Colonic mucosa (tissue), 4 donors: ENCODE measurements at regions not wholly inside any gene's neighbourhood (a gene's known extent, or its start where the extent isn't known, plus 50 kb on each side); places are given as distances from the start of the nearest gene placed in this dataset.

Experiments used
- DNase-seq: peaks from one replicate; pipeline ENCODE4 v3.0.0-alpha.2; 2020
- H3K27ac ChIP-seq: fragments of 200-600 bp; one replicate; pipeline ENCODE4 v1.8.0; 2021
- H3K27me3 ChIP-seq: fragments of 200-600 bp; one replicate; pipeline ENCODE4 v1.8.0; 2021
- H3K36me3 ChIP-seq: fragments of 200-600 bp; one replicate; pipeline ENCODE4 v1.8.0; 2021
- H3K4me1 ChIP-seq: fragments of 200-600 bp; one replicate; pipeline ENCODE4 v1.8.0; 2021; ENCODE audit warnings: mild to moderate bottlenecking
- H3K4me3 ChIP-seq: fragments of 200-600 bp; one replicate; pipeline ENCODE4 v1.8.0; 2021
- H3K9ac ChIP-seq, 2 donors: one replicate each; pipeline ENCODE4 v1.7.0; 2013; ENCODE audit warnings: control low read depth in 2 of 2, low read depth in 2 of 2, low read length in 2 of 2
- H3K9me3 ChIP-seq: fragments of 200-600 bp; one replicate; pipeline ENCODE4 v1.8.0; 2021
- intact Hi-C: fragments of 100-400 bp; cut with DNase I; formaldehyde crosslinking; loops from one replicate; pipeline ENCODE4 v1.14.1; 2022
- TF ChIP-seq, protein P1 (sequence below): fragments of 200-600 bp; IDR thresholded peaks from one replicate; pipeline ENCODE4 v1.8.0; 2022; ENCODE audit warnings: antibody characterized with exemption, mild to moderate bottlenecking
- donor health status: healthy.
- donor health status: DM: no; HTN: no; CAD: no.
- donor health status: DM: no; HTN: no; CAD: no.

DNA sequence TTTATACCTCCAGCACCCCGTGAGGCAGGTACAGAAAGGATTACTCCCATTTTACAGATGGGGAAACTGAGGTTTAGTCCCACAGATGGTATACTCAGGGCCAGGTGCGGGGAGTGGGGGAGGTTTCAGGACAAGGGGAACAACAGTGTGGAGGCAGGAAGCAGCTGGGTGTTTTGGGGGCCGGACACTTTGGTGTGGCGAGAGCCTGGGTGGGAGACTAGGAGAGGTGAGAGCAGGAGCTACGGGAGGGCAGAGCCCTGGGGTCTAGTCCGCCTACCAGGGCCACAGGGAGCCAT is 61.7 kb downstream of the DIO3 start:
- intact Hi-C loops: no loop called here

DNA sequence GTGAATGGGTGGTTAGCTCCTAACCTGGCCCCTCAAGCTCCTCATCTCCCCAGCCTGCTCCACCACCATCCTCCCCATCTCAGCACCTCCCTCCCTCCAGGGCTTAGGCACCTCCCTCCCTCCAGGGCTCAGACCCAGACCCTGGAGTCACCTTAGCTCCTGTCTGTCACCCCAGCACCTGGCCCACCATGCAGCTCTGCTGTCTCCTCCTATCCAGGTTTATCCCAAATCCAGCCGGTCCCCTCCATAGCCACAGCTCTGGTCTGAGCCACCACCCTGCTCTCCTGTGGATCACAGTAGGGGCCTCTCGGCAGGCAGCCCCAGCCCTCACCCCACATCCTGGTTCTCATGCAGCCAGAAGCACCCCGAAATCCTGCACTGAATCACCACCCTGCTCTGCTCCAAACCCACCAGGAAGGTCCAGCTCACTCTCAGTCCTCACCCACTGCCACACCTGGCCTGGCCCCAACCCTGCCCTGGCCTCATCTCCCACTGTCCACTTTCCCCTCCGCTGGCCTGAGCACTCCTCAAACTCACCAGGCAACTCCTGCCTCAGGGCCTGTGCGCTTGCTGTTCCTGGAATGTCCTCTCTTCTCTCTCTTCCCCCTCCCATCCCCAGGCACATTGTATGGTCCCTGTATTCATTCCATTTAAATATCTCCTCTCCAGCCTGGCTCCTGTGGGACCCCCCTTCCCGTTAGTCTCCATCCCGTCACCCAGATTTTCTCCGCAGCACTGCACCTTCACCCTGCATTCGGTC is 62.6 kb downstream of the DIO3 start:
- H3K9me3 ChIP-seq: no peaks in the 10 kb centered on the region
- TF ChIP-seq, protein P1, sequence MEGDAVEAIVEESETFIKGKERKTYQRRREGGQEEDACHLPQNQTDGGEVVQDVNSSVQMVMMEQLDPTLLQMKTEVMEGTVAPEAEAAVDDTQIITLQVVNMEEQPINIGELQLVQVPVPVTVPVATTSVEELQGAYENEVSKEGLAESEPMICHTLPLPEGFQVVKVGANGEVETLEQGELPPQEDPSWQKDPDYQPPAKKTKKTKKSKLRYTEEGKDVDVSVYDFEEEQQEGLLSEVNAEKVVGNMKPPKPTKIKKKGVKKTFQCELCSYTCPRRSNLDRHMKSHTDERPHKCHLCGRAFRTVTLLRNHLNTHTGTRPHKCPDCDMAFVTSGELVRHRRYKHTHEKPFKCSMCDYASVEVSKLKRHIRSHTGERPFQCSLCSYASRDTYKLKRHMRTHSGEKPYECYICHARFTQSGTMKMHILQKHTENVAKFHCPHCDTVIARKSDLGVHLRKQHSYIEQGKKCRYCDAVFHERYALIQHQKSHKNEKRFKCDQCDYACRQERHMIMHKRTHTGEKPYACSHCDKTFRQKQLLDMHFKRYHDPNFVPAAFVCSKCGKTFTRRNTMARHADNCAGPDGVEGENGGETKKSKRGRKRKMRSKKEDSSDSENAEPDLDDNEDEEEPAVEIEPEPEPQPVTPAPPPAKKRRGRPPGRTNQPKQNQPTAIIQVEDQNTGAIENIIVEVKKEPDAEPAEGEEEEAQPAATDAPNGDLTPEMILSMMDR: no peak
- no peaks in the 10 kb centered on the region for H3K27me3 ChIP-seq
- DNase-seq: no peak
- H3K4me1 ChIP-seq: peaks cover 8% of the 10 kb centered on the region
- H3K4me3 ChIP-seq: no peak overlapping the region
- H3K27ac ChIP-seq: no peak overlapping the region
- no peak overlapping the region for H3K9ac ChIP-seq
- intact Hi-C loops: no loop called here
- H3K36me3 ChIP-seq: no peaks in the 10 kb centered on the region

More for the DNA sequence above, 61.7 kb downstream of the DIO3 start:
- H3K36me3 ChIP-seq: no peaks in the 10 kb centered on the region
- H3K9me3 ChIP-seq: no peaks in the 10 kb centered on the region
- no peaks in the 10 kb centered on the region for H3K4me1 ChIP-seq
- TF ChIP-seq, protein P1: no peak
- no peak overlapping the region for H3K27ac ChIP-seq
- H3K4me3 ChIP-seq: no peak overlapping the region
- DNase-seq: no peak
- no peaks in the 10 kb centered on the region for H3K27me3 ChIP-seq
- no peak overlapping the region for H3K9ac ChIP-seq

DNA sequence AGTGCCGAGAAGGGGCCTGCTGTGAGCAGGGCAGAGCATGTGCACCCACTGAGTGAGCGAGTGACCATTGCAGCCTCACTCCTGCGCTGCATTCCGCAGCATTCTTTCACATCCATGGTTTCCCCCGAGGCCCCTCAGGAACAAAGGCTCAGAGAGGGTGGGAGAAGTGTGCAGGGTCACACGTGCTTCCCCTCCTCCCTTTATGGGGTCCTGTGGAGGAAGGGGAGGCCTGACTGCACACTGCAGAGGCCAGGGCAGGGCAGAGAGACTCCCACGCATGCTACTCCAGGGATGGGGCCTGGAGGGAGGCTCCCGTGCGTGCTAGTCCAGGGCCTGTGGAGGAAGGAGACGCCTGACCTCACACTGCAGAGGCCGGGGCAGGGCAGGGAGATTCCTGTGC is 63.2 kb downstream of the DIO3 start:
- Histone ChIP-seq H3K9ac (no peak overlapping the region), H3K36me3 (no peaks in the 10 kb centered on the region), H3K27ac (no peak overlapping the region), H3K4me3 (no peak overlapping the region), H3K9me3 (no peaks in the 10 kb centered on the region), H3K4me1 (peaks cover 8% of the 10 kb centered on the region), H3K27me3 (no peaks in the 10 kb centered on the region)
- TF ChIP-seq, protein P1: no peak
- no peak for DNase-seq
- intact Hi-C loops: no loop called here

DNA sequence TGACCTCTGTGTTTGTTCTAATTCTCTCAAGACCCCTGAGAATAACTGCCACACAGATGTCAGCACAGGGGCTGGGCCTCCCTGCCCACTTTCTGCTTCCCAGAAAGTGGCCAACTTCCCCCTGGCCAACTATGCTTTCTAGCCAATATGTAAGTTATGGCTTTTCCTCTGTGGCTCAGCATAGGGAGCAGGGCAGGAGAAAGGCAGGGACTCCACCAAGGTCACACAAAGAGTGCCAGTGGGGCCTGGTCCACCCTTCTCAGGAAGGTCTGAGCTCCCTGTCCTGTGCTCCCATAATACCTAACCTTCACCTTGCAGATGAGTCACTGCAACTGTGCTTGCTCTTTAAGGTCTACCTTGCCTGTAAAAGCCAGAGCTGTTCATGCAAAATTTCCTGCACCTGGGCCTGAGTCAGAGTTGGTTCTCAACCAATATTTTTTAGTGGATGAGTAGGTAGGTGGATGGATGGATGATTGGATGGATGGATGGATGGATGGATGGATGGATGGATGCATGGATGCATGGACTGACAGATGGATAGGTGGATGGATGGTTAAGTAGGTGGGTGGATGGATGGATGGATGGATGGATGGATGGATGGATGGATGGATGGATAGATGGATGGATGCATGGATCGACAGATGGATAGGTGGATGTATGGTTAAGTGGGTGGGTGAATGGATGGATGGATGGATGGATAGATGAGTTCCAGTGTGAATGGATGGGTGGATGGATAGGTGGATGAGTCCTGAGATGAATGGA is 64.2 kb downstream of the DIO3 start:
- Histone ChIP-seq H3K4me1 (peaks cover 8% of the 10 kb centered on the region), H3K27me3 (no peaks in the 10 kb centered on the region), H3K4me3 (no peak overlapping the region), H3K9ac (no peak overlapping the region), H3K27ac (no peak overlapping the region), H3K9me3 (no peaks in the 10 kb centered on the region), H3K36me3 (no peaks in the 10 kb centered on the region)
- DNase-seq: no peak
- intact Hi-C loops: loop anchor here (2.0 to 5.0 kb wide), 3 partner anchors 443 to 1238 kb away; no protein-coding TSS in a partner anchor
- TF ChIP-seq, protein P1: no peak

DNA sequence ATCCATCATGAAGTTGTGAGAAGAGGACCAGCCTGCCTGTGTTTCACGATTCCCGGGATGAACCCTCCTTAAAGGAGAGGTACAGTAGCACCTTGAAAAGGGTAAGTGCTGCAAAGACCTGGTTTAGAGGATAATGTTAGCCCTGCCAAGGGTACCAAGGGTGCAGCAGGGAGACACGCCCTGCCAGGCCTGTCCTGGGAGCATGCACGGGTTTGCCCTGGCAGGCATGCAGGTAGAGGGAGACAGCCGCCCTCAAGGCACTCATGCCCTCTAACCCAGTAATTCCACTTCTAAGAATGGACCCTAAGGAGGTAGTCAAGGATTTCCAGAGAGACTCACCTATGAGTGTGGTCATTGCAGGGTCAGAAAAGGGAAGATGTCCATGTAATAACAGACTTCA is 65.0 kb downstream of the DIO3 start:
- Histone ChIP-seq H3K27ac (no peak overlapping the region), H3K4me1 (peaks cover 8% of the 10 kb centered on the region), H3K9ac (no peak overlapping the region), H3K9me3 (no peaks in the 10 kb centered on the region), H3K36me3 (no peaks in the 10 kb centered on the region), H3K27me3 (no peaks in the 10 kb centered on the region), H3K4me3 (no peak overlapping the region)
- TF ChIP-seq, protein P1: no peak
- DNase-seq: no peak
- intact Hi-C loops: loop anchor here (2.0 to 5.0 kb wide), 3 partner anchors 444 to 1239 kb away; no protein-coding TSS in a partner anchor
